Head of caudate nucleus (tissue), 42 donors: ENCODE measurements at regions not wholly inside any gene's neighbourhood (a gene's known extent, or its start where the extent isn't known, plus 50 kb on each side); places are given as distances from the start of the nearest gene placed in this dataset.
"Not testable (repeated sequence)": the region's sequence is repeated elsewhere in the genome, so short reads cannot be mapped to it uniquely, and the experiment has no call there.

Experiments used
- DNase-seq, 42 donors: peaks; one replicate each; pipeline versions ENCODE4 v3.0.0 to v3.0.0-alpha.2; 2020 to 2021; ENCODE audit warnings: mixed read lengths in 7 of 42
- intact Hi-C: fragments of 100-400 bp; cut with DNase I; formaldehyde crosslinking; loops from one replicate; pipeline ENCODE4 v1.15.0; 2022

DNA sequence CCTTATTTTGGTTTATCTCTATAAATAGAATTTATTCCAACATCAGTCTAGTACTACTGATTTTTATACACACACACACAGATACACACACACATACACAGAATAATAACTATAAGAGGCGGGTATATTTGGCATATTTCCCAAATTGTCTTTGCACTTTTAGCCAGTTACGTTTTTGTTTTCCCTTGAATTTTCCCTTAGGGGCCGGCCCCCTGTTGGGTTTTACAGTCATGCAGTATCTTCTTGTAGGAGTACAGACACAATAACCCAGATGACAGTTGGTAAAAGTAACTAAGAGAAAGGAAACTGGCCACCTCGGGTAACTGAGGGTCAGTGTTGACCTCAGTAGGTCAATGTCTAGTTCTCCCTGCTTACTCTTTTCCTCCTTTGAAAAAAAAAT is 50.9 kb downstream of the DISP1 start:
- intact Hi-C loops: no loop called here
- no peak for DNase-seq

DNA sequence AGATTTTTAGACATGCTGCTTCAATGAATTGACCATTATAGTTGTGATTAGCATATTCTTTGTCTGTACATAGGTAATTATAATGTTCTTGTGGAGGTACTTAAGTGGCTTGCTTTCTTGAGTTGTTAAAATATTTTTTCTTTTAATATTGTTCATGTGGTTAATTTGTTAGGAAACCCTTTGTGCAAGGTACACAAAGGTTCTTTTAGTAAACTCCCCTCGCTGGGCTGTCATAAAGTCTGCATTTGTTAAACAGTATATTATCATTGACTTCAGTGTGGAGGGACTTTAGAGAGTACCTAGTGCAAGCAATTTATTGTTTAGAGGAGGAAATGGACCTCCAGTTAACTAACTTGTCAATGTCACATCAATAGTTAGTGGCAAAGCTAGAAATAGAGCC is 52.5 kb downstream of the DISP1 start:
- DNase-seq: no peak
- intact Hi-C loops: no loop called here

DNA sequence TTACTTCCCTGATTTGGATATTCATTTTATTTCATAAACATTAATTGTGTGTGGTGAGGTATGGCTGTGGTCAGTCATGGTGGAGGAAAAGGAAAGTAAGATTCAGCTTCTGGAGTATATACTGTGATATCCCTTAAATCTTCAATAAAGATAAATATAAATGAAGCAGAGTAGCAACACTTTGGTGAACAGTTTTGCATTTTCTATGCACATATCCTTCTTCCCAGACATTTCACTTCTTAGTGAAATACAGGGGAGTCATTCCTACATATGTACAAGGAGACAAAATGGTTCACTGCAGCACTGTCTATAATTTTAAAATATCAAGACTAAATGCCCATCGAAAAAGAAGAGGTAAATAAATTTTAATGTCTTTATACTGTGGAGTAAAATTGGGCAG is 61.3 kb downstream of the DISP1 start:
- no peak for DNase-seq
- intact Hi-C loops: no loop called here

DNA sequence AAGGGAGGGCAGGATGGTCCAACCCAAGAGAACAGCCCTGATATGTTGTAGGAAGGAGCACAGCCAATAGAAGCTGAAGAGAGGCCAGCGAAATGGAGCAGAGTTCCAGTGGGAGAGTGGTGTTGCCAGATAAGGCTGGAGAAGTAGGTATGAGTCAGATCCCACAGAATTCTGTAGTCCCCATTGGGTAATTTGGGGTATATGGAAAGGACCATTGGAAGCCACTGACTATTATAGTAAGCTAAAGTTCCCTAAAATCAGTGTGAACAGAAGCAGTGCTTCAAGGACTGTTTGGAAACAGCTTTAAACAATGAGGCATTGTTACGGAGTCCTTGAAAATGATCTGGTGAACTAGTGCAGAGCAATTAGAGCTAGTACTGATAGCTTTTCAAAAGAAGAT is 63.0 kb downstream of the DISP1 start:
- intact Hi-C loops: no loop called here
- DNase-seq: no peak

DNA sequence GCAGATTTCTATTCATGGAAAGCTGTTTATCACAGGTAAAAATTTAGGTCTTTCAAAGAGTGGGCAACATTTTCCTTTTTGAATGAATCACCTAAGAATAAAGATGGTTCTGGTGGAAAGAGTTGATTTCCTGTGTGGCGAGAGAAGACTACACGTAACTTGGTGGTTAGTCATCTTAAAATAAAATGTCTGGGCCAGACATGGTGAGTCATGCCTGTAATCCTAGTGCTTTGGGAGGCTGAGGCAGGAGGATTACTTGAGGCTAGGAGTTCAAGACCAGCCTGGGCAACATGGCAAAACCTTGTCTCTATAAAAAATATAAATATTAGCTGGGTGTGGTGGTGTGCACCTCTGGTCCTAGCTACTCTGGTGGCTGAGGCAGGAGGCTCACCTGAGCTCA is 65.7 kb downstream of the DISP1 start:
- intact Hi-C loops: no loop called here
- DNase-seq: no peak

DNA sequence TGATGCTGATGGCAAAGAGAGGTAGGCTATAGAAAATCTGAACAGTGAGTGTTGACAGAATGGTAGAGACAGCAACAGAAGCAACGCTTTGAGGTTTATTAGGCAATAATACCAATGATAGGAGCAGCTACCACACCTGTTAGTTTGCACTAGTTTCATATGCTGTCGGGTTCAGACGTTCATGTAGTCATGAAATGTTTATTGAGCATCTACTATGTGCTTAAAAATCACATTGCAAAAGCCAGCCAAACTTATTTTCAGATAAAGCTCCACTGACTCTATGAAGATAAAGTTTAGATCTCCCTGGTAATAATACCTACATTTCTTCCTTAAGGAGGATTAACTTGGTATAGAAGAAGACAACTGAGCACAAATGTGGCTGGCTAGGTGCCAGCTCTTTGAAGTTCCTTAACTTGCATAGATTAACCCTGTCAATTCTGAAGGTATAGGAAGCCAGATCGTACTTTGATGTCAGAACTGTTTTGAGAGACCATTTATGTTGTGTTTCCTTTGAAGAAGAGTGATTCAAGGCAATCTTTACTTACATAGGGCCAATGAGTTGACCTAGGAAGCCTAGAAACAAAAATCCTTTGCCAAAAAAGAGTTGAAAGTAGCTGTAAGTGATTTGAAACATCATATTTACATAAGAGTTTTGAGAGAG is 71.5 kb downstream of the DISP1 start:
- no peak for DNase-seq
- intact Hi-C loops: no loop called here

DNA sequence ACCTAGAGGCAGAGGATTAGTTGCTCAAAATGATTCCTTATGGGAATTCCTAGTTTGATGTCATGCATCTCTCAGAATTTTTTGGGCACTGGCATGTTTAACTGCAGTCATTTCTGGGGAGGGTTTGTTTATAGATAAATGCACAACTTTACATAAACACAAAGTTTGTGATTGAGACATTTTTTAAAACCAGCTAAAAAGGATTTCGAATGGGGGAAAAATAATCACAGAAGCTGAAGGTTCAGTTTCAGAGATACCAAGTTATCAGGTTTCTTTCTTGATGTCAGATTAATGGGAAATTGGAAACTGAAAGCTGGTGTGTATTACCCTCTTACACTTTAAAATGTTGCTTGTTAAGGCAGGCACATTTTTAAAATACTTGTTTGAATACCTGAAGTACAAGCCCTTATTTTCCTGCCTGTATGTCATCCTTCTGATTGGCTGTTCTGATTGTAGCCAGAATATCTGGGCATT is 72.1 kb downstream of the DISP1 start:
- no peak for DNase-seq
- intact Hi-C loops: no loop called here

DNA sequence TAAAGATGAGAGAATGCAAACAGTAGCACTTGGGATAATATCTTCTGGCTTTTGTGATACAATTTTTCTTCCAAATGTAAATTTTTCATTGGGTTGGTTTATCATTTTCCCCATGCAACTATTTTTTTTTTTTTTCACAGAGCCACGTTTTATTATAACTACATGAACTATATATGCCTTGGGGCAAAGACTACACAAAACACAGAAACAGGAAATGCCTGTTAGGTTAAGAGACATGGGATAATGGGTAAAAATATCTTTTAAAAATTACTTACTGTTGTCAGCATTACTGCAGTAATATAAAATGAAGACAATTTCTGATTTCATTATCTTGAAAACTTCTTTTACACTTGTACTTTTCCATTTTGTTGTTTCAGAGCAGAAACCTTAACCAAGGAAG is 74.6 kb downstream of the DISP1 start:
- intact Hi-C loops: no loop called here

DNA sequence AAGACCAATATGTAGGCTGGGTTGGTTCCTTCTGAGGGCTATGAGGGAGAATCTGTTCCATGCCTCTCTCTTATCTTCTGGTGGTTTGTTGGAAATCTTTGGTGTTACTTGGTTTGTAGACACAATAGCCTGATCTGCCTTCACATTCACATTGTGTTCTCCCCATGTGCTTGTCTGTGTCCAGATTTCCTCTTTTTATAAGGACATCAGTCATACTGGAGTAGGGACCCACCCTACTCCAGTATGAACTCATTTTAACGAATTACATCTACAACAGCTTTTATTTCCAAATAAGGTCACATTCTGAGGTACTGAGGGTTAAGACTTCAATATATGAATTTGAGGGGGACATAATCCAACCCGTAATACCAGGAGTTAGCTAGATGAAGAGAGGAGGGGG is 75.9 kb downstream of the DISP1 start:
- no peak for DNase-seq
- intact Hi-C loops: no loop called here

More for the DNA sequence above, 74.6 kb downstream of the DISP1 start:
- DNase-seq: no peak

DNA sequence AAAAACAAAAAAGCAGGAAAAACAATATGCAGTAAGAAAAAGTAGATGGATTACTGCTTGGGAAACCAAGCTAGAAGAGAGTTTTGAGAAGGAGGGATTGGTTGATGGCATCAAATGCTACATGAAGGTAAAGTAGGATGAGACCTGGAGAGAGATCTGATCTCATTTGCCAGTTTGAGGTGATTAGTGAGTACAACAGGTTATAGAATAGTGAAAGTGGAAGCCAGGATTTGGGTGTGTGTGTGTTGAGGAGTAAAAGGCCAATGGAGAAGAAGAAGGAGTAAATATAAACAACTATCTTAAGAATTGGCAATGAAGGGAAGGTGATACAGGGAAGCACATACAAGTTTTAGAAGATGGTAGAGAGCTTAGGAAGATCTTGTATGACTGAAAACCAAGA is 76.7 kb downstream of the DISP1 start:
- intact Hi-C loops: no loop called here
- no peak for DNase-seq

DNA sequence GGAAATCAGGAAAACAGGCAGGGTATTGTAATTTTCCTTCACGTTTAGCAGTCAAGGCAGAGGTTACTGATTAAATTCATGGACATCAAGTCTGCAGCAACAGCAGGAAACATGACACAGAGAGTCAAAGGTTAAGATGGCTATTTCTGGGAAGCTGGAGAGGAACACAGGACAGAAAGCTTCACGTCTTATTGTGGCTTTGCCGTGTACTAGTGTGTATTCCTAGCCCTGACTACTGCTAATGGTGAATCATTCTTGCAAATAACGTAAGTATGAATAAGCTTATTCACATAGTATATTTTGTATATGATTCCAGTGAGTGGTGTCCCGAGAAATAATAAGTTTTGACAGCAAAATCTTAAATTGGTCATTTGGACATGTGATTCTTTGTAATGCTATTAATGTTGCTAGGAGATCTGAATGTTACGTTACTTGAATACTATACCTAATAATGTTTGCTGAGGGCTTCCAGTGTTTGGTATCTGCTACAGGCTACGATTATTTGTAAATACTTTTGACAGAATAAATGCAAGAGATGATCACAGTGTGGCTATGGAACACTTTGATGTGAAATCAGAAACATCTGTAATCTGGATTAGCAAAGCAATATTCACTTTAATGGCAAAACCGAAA is 77.4 kb downstream of the DISP1 start:
- intact Hi-C loops: no loop called here
- DNase-seq: no peak

DNA sequence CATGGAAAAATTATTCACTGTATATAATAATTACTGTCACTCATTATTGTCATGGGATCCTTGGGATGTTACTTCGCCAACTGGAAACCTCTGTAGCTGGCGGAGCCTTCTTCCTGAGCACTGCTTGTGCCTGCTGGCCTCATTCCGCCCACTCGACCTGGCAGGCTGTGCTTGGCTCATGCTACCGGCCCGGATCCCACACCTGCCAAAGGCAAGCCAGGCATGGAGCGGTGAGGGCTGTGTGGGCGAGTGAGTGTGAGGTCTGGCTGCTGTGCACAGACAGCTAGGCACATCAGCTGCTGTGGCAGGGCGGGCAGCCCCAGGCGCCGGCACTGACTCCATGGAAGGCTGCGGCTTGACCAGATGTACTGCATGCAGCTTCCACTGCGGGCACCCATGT is 78.4 kb downstream of the DISP1 start:
- DNase-seq: no peak

DNA sequence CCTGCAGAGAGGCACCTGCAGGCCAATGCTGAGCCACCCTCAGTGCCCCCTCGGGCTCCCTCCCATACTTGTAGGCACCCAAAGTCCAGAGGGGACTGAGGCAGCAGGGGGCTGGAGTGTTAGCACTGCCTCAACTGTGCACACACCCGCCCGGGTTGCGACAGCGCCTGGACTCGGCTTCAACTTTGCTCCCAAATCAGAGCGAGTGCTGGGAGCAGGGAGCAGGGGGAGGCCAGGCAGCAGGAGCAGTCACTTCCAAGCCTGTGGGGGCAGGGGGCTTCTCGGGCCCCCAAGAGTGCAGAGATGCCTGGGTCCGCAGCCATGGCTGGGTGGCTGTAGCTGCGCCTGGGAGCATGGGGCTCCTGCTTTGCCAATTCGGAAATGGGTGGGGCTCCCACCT is 79.5 kb downstream of the DISP1 start:
- intact Hi-C loops: no loop called here
- DNase-seq: no peak

More for the DNA sequence above, 78.4 kb downstream of the DISP1 start:
- intact Hi-C loops: no loop called here

DNA sequence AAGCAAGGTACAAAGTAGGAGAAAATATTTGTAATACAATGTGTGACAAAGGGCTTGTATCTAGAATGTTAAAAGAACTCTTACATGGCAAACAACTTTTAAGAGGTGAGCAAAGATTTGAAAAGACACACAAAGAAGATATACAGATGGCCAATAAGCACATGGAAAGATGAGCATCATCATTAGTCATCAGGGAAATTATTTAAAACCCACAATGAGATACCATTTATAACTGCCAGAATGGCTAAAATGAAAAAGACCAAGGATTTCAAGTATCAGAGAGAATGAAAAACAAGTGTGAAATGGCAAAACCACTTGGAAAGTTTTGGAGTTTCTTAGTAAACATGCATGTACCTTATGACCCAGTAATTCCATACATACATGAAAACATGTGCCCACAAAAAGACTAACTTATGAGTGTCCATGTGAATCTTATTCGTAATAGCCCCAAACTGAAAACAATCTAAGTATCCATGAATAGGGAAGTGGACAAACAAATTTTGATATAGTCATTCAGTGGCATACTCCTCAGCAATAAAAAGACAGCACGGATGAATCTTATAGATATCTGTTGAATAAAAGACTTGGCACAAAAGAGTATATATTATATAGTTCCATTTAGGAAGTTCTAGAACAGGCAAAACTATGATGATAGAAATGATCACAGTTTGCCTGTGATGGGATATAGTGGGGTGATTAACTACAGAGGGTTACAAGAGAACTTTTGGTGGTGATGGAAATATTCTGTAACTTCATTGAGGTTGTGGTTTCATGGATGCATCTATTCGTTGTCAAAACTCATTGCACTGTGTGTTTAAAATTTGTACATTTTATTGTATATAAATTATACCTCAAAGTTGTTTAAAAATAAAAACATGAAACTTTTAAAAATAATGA is 82.0 kb downstream of the DISP1 start:
- no peak for DNase-seq
- intact Hi-C loops: no loop called here

DNA sequence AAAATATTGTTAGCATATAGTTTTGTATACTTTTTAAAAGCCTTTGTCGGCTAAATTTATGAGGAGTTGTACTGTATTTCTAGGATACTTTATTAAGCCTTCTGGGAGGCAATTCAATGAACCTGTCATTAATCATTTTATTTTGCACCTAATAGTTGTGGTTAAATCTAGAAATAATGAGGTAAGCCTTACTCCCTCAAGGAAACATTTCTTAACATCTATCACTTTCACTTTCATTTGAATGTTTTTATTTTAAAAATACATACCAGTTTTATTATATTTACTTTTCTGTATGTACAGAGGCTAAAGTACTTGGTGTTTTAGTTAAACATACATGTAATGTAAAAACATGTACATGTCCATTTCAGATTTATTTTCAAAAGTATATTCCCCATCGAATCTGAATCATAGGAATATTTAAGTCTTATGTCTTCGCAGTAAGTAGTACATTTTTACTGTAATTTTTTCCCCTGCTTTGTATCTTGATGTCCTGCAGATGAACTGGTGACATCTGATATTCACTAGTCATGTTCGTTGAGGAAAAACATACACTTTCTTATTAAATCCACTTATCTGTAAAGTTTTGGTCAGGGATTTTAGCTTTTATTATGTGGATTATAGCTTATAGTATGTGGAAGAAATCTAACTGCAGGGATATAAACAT is 82.8 kb downstream of the DISP1 start:
- no peak for DNase-seq
- intact Hi-C loops: no loop called here

DNA sequence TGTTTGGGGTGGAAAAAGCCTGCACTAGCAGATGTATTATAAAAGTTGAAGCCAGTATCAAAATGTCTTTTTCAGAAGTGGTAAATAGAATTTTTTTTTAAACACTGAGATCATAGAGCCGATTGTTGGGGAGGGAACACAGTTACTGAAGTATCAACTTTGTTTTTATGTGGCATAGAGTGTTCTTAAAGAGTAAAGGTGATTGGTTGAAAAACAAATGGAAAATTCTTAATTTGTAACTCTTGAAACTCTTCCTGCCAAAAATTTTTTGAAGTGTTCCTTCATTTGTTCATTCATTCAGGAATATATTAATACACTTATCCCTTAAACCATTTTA is 83.3 kb downstream of the DISP1 start:
- DNase-seq: no peak
- intact Hi-C loops: no loop called here

DNA sequence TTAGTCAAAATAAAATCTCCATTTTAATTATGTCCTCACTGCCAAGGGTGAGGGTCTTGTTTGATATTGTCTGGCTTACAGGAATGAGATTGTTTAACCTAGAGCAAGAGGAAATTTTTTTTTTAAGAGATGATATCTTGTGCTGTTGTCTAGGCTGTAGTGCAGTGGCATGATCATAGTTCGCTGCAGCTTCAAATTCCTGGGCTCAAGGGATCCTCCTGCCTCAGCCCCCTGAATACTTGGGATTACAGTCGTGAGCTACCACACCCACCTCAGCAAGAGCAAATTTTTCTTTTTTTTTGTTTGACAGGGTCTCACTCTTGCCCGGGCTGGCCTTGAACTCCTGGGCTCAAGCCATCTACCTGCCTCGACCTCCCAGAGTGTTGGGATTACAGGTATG is 84.6 kb downstream of the DISP1 start:
- intact Hi-C loops: no loop called here
- DNase-seq: no peak

DNA sequence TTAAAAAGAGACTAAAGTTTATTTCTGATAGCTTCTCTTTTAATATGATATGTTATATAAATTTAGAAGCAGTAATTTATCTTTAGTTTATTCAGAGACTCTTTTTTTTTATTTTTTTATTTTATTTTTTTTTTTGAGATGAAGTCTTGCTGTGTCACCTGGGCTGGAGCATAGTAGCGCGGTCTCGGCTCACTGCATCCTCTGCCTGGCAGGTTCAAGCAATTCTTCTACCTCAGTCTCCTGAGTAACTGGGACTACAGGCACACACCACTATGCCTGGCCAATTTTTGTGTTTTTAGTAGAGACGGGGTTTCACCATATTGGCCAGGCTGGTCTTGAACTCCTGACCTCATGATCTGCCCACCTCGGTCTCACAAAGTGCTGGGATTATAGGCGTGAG is 89.6 kb downstream of the DISP1 start:
- intact Hi-C loops: no loop called here

DNA sequence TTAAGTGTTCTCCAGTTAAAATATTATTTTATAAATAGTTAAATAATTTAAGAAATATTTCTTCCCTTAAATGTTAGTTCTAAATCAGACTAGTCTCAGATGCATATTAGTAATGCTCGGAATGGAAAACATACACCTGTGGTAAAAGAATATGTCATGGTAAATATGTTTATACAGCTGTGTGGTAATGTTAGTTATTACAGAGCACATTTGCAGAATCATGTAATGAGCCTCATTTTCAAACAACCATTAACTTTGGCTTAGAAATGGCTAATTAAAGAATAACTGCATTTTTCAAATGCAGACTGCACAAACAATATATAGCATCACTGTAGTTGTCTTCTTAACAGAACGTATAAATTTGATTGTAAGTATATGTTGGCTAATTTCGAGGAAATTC is 90.3 kb downstream of the DISP1 start:
- intact Hi-C loops: no loop called here
- no peak for DNase-seq

More for the DNA sequence above, 89.6 kb downstream of the DISP1 start:
- no peak for DNase-seq

DNA sequence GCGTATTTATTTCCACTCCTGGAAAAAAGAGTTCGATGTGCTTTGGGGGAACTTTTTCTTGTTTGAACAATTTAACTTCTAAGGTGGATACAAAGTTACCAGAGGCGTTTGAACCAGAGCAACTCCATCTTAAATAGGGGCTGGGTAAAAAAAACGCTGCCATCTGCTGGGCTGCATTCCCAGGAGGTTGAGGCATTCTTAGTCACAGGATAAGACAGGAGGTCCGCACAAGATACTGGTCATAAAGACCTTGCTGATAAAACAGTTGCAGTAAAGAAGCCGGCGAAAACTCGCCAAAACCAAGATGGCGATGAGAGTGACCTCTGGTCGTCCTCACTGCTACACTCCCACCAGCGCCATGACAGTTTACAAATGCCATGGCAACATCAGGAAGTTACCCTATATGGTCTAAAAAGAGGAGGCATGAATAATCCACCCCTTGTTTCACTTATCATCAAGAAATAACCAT is 91.5 kb downstream of the DISP1 start:
- DNase-seq, intact Hi-C loops: not testable (repeated sequence)
